Choroid plexus epithelial cell (primary cell): ENCODE measurements at regions not wholly inside any gene's neighbourhood (a gene's known extent, or its start where the extent isn't known, plus 50 kb on each side); places are given as distances from the start of the nearest gene placed in this dataset.

Experiments
- DNase-seq: peaks from one replicate; pipeline ENCODE4 v3.0.0-alpha.2; 2010; ENCODE audit warnings: low read depth
- H3K4me3 ChIP-seq: 2 replicates; pipeline ENCODE4 v1.5.1; 2011; ENCODE audit warnings: low read depth, mild to moderate bottlenecking, control low read depth, low read length, moderate library complexity
- CTCF ChIP-seq: conservative IDR thresholded peaks from 2 replicates; pipeline ENCODE4 v1.5.1; 2011; ENCODE audit warnings: low read depth, mild to moderate bottlenecking, control low read depth, inconsistent platforms, low read length, moderate library complexity

- no peak for TF ChIP-seq CTCF
- peak; percentile 42 for DNase-seq
- H3K4me3 ChIP-seq: no peak overlapping the region
Measured at GRCh38 chr11:128187835-128188234, 399.5 kb downstream of the ETS1 start.

DNA sequence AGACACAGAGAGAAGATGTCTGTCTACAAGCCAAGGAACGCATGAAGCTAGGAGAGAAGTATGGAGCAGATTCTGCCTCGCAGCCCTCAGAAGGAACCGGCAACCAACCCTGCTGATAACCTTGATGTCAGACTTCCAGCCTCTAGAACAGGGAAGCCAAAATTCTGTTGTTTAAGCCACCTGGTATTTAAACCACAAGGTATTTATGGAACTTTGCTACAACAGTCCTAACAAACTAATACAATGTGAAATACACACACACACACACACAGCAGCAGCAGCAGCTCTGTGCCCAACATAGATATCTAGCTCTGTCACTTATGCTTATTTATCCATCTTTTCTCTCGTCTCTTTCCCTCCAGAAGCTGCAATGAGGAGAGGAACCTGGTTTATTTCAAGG, 400.0 kb downstream of the ETS1 start:
- DNase-seq: peak; percentile 29
- TF ChIP-seq CTCF: no peak

DNA sequence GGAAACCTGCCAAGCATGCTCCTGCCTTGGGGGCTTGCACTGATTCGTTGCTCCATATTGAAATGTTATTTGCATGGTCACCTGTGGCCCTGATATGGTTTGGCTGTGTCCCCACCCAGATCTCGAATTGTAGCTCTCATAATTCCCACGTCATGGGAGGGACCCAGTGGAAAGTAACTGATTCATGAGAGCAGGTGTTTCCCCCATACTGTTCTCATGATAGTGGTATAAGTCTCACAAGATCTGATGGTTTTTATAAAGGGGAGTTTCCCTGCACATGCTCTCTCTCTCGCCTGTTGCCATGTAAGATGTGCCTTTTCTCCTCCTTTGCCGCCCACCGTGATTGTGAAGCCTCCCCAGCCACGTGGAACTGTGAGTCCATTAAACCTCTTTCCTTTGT, 402.4 kb downstream of the ETS1 start:
- no peak for TF ChIP-seq CTCF

More for the DNA sequence above, 400.0 kb downstream of the ETS1 start:
- no peak overlapping the region for H3K4me3 ChIP-seq

DNA sequence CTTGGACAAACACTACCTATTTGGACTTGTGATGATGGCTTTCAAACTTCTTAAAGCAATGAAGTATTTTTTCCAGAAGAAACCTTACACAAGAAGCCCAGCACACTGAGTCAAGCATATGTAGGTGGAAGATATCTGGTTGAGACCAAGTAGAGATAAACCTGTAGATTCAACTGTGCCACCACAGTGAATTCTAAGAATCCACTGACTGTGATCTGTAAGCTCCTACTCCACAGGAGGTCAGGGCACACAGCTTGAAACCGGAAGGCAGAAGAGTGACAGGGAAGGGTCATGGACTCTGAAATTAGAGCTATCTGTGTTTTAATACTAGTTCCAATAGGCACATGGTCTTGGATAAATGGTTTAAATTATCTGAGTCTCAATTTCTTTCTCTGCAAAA, 404.5 kb downstream of the ETS1 start:
- peak; percentile 53 for DNase-seq
- no peak for TF ChIP-seq CTCF
- no peak overlapping the region for H3K4me3 ChIP-seq

More for the DNA sequence above, 402.4 kb downstream of the ETS1 start:
- no peak for DNase-seq
- no peak overlapping the region for H3K4me3 ChIP-seq

DNA sequence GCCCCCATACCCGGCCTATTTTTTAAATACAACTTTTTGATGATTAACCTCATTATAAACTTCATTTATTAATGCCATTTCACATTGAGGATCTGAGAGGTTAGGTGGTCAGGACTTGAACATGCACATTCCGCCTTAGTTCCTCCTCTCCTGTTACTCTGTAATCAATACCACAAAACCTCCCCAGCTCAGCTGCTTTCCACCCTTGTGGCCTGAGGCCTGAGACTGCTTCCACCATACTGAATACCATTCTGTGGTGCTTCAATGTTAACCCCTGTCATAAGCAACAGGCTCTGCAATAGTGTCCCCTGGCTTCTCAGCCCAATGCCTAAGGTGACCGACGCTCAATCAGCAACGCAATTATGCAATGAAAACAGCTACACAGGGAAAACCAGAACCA, 405.4 kb downstream of the ETS1 start:
- TF ChIP-seq CTCF: no peak
- no peak overlapping the region for H3K4me3 ChIP-seq
- no peak for DNase-seq

DNA sequence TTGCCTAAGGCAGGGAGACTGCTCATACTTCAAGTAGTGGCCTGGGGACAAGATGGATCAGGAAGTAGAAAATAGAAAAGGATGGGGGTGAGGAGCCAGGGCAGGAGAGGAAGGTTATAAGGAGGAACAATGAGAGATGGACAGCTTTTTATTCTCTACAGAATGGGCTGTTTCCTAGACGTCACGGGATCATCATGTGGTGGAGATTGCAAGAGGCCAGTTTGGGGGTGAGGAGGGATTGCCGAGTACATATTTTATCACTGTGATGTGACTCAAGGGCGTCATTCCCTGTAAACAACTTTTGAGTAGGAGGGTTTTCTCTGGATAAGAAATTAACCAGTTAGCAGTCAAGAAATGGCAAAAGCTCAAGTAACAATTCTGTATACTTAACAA, 406.3 kb downstream of the ETS1 start:
- DNase-seq: peak; percentile 79
- no peak overlapping the region for H3K4me3 ChIP-seq

More for the DNA sequence above, 406.3 kb downstream of the ETS1 start:
- TF ChIP-seq CTCF: no peak
